VCaP (cell line): ENCODE measurements at regions not wholly inside any gene's neighbourhood (a gene's known extent, or its start where the extent isn't known, plus 50 kb on each side); places are given as distances from the start of the nearest gene placed in this dataset.

Source experiments
- H3K27ac ChIP-seq: fragments of 450-650 bp; 2 replicates; pipeline ENCODE4 v1.5.1; 2017
- CTCF ChIP-seq: fragments of 450-650 bp; conservative IDR thresholded peaks from 2 replicates; pipeline ENCODE4 v1.5.1; 2017; ENCODE audit warnings: mild to moderate bottlenecking, moderate library complexity

GRCh38 chr5:172573120-172573882, 67.8 kb upstream of the NEURL1B start:
- TF ChIP-seq CTCF, result no peak
- H3K27ac ChIP-seq, result no peak overlapping the region

- no peak overlapping the region for H3K27ac ChIP-seq
- TF ChIP-seq CTCF, result no peak
Observed at GRCh38 chr5:172572440-172572839, 68.6 kb upstream of the NEURL1B start.

- TF ChIP-seq CTCF, result no peak
- H3K27ac ChIP-seq, result no peak overlapping the region
Observed at GRCh38 chr5:172571892-172572291, 69.2 kb upstream of the NEURL1B start.

GRCh38 chr5:172571413-172571812, 69.7 kb upstream of the NEURL1B start:
- no peak for TF ChIP-seq CTCF
- H3K27ac ChIP-seq, result no peak overlapping the region

GRCh38 chr5:172570594-172571334, 70.3 kb upstream of the NEURL1B start:
- TF ChIP-seq CTCF, result no peak
- no peak overlapping the region for H3K27ac ChIP-seq

- TF ChIP-seq CTCF, result no peak
- H3K27ac ChIP-seq, result no peak overlapping the region
Observed at GRCh38 chr5:172569861-172570558, 71.1 kb upstream of the NEURL1B start.

- no peak for TF ChIP-seq CTCF
- H3K27ac ChIP-seq, result no peak overlapping the region
Observed at GRCh38 chr5:172568308-172568910, 72.7 kb upstream of the NEURL1B start.
